Activated naive CD4-positive, alpha-beta T cell treated with anti-CD3 and anti-CD28 coated beads, Interleukin-2, amount 50 U/mL, for 24 hours (primary cell): ENCODE measurements at regions not wholly inside any gene's neighbourhood (a gene's known extent, or its start where the extent isn't known, plus 50 kb on each side); places are given as distances from the start of the nearest gene placed in this dataset.

Experiments
- H3K27ac Mint-ChIP-seq: one replicate; pipeline ENCODE4 v1.8.0; 2021; ENCODE audit warnings: mild to moderate bottlenecking, mixed read lengths
- H3K27me3 Mint-ChIP-seq: one replicate; pipeline ENCODE4 v1.8.0; 2021; ENCODE audit warnings: mixed read lengths
- H3K36me3 Mint-ChIP-seq: one replicate; pipeline ENCODE4 v1.8.0; 2021; ENCODE audit warnings: mixed read lengths
- H3K4me1 Mint-ChIP-seq: one replicate; pipeline ENCODE4 v1.8.0; 2021; ENCODE audit warnings: mixed read lengths
- H3K4me3 Mint-ChIP-seq: one replicate; pipeline ENCODE4 v1.8.0; 2021; ENCODE audit warnings: mild to moderate bottlenecking, mixed read lengths
- H3K9me3 Mint-ChIP-seq: one replicate; pipeline ENCODE4 v1.8.0; 2021; ENCODE audit warnings: mixed read lengths

DNA sequence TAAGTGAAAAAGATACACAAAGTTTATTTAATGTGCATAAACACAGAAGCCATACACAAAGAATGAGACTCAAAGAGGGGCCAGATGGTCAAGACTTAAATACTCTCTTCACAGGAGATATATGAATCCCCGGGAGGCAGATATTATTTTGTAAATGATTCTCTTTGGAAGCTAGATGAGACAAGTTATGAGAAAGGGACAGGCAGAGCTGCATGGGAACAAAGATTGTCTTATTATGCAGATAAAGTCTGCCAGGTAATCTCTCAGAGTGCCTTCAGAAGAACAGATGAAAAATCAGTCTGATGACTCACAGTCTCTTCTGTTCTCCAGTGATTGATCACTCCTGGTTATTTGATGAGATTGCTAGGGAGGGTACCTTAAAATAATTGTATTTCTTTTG, 89.0 kb downstream of the NAF1 start:
- no peaks in the 10 kb centered on the region for H3K4me1 Mint-ChIP-seq
- no peak overlapping the region for H3K4me3 Mint-ChIP-seq
- H3K27ac Mint-ChIP-seq: no peak overlapping the region
- H3K27me3 Mint-ChIP-seq: peaks cover 2% of the 10 kb centered on the region
- no peaks in the 10 kb centered on the region for H3K36me3 Mint-ChIP-seq
- no peaks in the 10 kb centered on the region for H3K9me3 Mint-ChIP-seq

- Mint-ChIP-seq H3K4me3 (no peak overlapping the region), H3K27ac (no peak overlapping the region), H3K4me1 (no peaks in the 10 kb centered on the region), H3K27me3 (no peaks in the 10 kb centered on the region), H3K9me3 (no peaks in the 10 kb centered on the region), H3K36me3 (no peaks in the 10 kb centered on the region)
These were observed 94.5 kb downstream of the NAF1 start for GRCh38 chr4:163072222-163072621.

DNA sequence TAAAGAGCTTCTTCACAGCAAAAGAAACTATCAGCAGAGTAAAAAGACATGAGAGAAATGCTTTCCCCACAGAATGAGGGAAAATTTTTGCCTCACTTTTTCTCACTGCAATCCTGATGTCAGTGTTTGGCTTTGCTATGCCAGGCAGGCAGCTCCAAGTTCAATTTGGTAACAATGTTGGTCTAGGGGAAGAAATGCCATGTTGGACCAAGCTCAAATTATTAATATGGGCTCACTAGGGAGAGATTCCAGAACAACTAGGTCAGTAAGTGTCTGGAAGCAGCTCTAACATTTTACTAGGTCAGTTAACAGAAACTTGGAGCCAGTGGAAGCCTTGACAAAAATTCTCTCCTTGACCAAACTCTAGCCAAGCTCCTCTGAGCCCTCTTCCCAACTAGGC, 95.4 kb downstream of the NAF1 start:
- Mint-ChIP-seq H3K27me3 (peaks cover 7% of the 10 kb centered on the region), H3K9me3 (no peaks in the 10 kb centered on the region), H3K27ac (no peak overlapping the region), H3K36me3 (no peaks in the 10 kb centered on the region), H3K4me1 (no peaks in the 10 kb centered on the region), H3K4me3 (no peak overlapping the region)

GRCh38 chr4:163070023-163070422, 96.7 kb downstream of the NAF1 start:
- Mint-ChIP-seq H3K9me3 (no peaks in the 10 kb centered on the region), H3K36me3 (no peaks in the 10 kb centered on the region), H3K4me1 (no peaks in the 10 kb centered on the region), H3K27ac (no peak overlapping the region), H3K4me3 (no peak overlapping the region), H3K27me3 (peaks cover 7% of the 10 kb centered on the region)

GRCh38 chr4:163063891-163064290, 102.8 kb downstream of the NAF1 start:
- Mint-ChIP-seq H3K36me3 (no peaks in the 10 kb centered on the region), H3K27ac (no peak overlapping the region), H3K4me1 (no peaks in the 10 kb centered on the region), H3K27me3 (peaks cover 14% of the 10 kb centered on the region), H3K4me3 (no peak overlapping the region), H3K9me3 (peaks cover 4% of the 10 kb centered on the region)

GRCh38 chr4:163048447-163048846, 118.2 kb downstream of the NAF1 start:
- Mint-ChIP-seq H3K4me1 (no peaks in the 10 kb centered on the region), H3K9me3 (no peaks in the 10 kb centered on the region), H3K27ac (no peak overlapping the region), H3K36me3 (no peaks in the 10 kb centered on the region), H3K27me3 (no peaks in the 10 kb centered on the region), H3K4me3 (no peak overlapping the region)

DNA sequence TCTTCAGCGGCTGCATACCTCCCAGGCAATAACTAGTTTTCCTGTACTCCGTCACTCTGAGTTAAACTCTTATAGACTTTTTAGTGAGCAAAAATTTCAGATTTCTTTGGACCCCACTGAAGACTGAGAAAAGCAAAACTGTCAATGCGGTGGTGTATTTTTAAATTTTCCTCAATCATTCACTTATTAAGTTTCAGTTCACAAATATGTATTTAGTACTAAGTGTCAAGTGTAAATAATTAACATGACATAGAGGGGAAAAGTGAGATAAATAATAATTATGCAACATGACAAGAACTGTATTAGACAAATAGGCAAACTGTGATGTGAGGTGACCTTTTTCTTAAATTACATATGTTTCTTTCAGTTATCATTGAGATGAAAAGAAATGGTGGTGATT, 124.4 kb downstream of the NAF1 start:
- H3K36me3 Mint-ChIP-seq: peaks cover 3% of the 10 kb centered on the region
- H3K27ac Mint-ChIP-seq: no peak overlapping the region
- peaks cover 10% of the 10 kb centered on the region for H3K9me3 Mint-ChIP-seq
- H3K4me1 Mint-ChIP-seq: no peaks in the 10 kb centered on the region
- no peak overlapping the region for H3K4me3 Mint-ChIP-seq
- peaks cover 8% of the 10 kb centered on the region for H3K27me3 Mint-ChIP-seq

GRCh38 chr4:163017135-163017534, 149.6 kb downstream of the NAF1 start:
- no peak overlapping the region for H3K27ac Mint-ChIP-seq
- H3K4me3 Mint-ChIP-seq: no peak overlapping the region
- no peaks in the 10 kb centered on the region for H3K9me3 Mint-ChIP-seq
- H3K4me1 Mint-ChIP-seq: no peaks in the 10 kb centered on the region
- H3K36me3 Mint-ChIP-seq: no peaks in the 10 kb centered on the region
- H3K27me3 Mint-ChIP-seq: peaks cover 2% of the 10 kb centered on the region

DNA sequence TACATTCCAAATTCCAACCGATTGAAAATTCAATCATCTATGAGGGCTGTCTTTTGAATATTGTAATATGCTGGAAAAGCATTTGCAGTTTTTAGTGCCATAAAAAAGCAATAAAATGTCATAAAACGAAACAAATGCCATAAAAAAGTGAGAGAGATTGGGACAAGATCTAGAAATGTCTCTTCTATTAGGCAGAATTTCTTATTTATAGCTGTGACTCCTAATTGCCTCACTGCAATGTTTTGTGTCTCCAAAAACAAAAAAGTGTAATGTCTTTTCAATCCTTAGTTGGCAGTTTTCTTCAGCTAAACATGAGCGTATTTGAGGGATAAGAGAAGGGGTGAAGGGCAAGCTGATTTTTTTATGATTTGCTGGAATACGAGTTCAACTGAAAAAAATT, 153.9 kb downstream of the NAF1 start:
- H3K36me3 Mint-ChIP-seq: no peaks in the 10 kb centered on the region
- no peak overlapping the region for H3K4me3 Mint-ChIP-seq
- H3K27ac Mint-ChIP-seq: no peak overlapping the region
- no peaks in the 10 kb centered on the region for H3K9me3 Mint-ChIP-seq
- no peaks in the 10 kb centered on the region for H3K4me1 Mint-ChIP-seq
- H3K27me3 Mint-ChIP-seq: peaks cover 2% of the 10 kb centered on the region

GRCh38 chr4:163003979-163004378, 162.7 kb downstream of the NAF1 start:
- no peak overlapping the region for H3K27ac Mint-ChIP-seq
- H3K4me3 Mint-ChIP-seq: no peak overlapping the region

GRCh38 chr4:162988530-162988929, 178.2 kb downstream of the NAF1 start:
- Mint-ChIP-seq H3K27me3 (peaks cover 1% of the 10 kb centered on the region), H3K36me3 (no peaks in the 10 kb centered on the region), H3K27ac (no peak overlapping the region), H3K4me3 (no peak overlapping the region), H3K4me1 (no peaks in the 10 kb centered on the region), H3K9me3 (no peaks in the 10 kb centered on the region)

More at GRCh38 chr4:163003979-163004378, 162.7 kb downstream of the NAF1 start:
- H3K27me3 Mint-ChIP-seq: peaks cover 2% of the 10 kb centered on the region
- peaks cover 14% of the 10 kb centered on the region for H3K9me3 Mint-ChIP-seq
- H3K4me1 Mint-ChIP-seq: no peaks in the 10 kb centered on the region
- no peaks in the 10 kb centered on the region for H3K36me3 Mint-ChIP-seq

GRCh38 chr4:162985131-162985530, 181.6 kb downstream of the NAF1 start:
- H3K27me3 Mint-ChIP-seq: peaks cover 6% of the 10 kb centered on the region
- no peak overlapping the region for H3K4me3 Mint-ChIP-seq
- H3K4me1 Mint-ChIP-seq: no peaks in the 10 kb centered on the region
- H3K9me3 Mint-ChIP-seq: peaks cover 5% of the 10 kb centered on the region
- H3K27ac Mint-ChIP-seq: no peak overlapping the region
- no peaks in the 10 kb centered on the region for H3K36me3 Mint-ChIP-seq

DNA sequence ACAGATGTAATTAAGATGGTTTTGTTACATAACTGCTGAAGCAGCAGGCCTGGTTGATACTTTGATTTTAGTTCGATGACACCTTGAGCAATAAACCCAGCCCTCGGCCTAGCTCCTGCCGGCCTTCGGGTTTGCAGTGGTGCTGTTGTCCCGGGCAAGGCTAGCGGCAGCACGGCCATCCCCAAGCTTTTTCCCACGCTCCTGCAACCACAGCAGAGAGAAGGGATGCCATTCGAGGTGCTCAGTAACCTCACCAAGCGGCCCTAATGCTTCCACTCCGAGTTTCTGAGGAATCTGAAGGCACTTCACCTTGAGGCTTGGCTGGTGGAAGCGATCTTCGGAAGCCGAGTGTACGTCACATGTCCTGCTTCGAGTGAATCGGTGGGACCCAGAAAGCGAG, 182.1 kb downstream of the NAF1 start:
- Mint-ChIP-seq H3K36me3 (no peaks in the 10 kb centered on the region), H3K9me3 (peaks cover 5% of the 10 kb centered on the region), H3K27me3 (peaks cover 6% of the 10 kb centered on the region), H3K27ac (no peak overlapping the region), H3K4me3 (no peak overlapping the region), H3K4me1 (no peaks in the 10 kb centered on the region)

GRCh38 chr4:162981823-162982222, 184.9 kb downstream of the NAF1 start:
- no peak overlapping the region for H3K27ac Mint-ChIP-seq
- peaks cover 6% of the 10 kb centered on the region for H3K27me3 Mint-ChIP-seq
- H3K4me3 Mint-ChIP-seq: no peak overlapping the region
- H3K9me3 Mint-ChIP-seq: peaks cover 5% of the 10 kb centered on the region
- H3K4me1 Mint-ChIP-seq: no peaks in the 10 kb centered on the region
- H3K36me3 Mint-ChIP-seq: no peaks in the 10 kb centered on the region

- no peaks in the 10 kb centered on the region for H3K36me3 Mint-ChIP-seq
- no peak overlapping the region for H3K27ac Mint-ChIP-seq
- H3K4me1 Mint-ChIP-seq: no peaks in the 10 kb centered on the region
- no peak overlapping the region for H3K4me3 Mint-ChIP-seq
- H3K27me3 Mint-ChIP-seq: peaks cover 4% of the 10 kb centered on the region
- peaks cover 5% of the 10 kb centered on the region for H3K9me3 Mint-ChIP-seq
These were observed 188.3 kb downstream of the NAF1 start for GRCh38 chr4:162978398-162978797.

GRCh38 chr4:162977788-162978187, 188.9 kb downstream of the NAF1 start:
- H3K27ac Mint-ChIP-seq: no peak overlapping the region
- no peaks in the 10 kb centered on the region for H3K36me3 Mint-ChIP-seq
- H3K4me3 Mint-ChIP-seq: no peak overlapping the region
- H3K4me1 Mint-ChIP-seq: no peaks in the 10 kb centered on the region
- H3K27me3 Mint-ChIP-seq: peaks cover 4% of the 10 kb centered on the region
- peaks cover 5% of the 10 kb centered on the region for H3K9me3 Mint-ChIP-seq

DNA sequence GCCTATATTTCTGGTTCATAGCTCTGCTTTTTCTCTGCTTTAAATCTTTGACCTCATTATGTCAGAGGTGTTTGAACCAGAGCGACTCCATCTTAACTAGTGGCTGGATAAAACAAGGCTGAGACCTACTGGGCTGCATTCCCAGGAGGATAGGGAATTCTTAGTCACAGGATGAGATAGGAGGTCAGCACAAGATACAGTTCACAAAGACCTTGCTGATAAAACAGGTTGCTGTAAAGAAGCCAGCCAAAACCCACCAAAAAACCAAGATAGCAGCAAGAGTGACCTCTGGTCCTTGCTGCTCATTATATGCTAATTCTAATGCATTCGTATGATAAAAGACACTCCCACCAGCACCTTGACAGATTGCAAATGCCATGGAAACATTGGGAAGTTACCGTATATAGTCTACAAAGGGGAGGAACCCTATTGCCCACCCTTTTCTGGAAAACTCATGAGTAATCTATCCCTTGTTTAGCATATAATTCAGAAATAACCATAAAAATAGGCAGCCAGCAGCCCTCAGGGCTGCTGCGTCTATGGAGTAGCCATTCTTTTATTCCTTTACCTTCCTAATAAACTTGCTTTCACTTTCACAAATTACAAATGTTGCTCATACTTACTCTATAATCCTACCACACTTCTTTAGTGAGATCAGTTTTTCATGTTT, 193.9 kb downstream of the NAF1 start:
- H3K9me3 Mint-ChIP-seq: no peaks in the 10 kb centered on the region
- no peak overlapping the region for H3K4me3 Mint-ChIP-seq
- H3K27ac Mint-ChIP-seq: no peak overlapping the region
- H3K4me1 Mint-ChIP-seq: no peaks in the 10 kb centered on the region
- no peaks in the 10 kb centered on the region for H3K27me3 Mint-ChIP-seq
- H3K36me3 Mint-ChIP-seq: no peaks in the 10 kb centered on the region
